G401.6 (cell line): ENCODE measurements at regions not wholly inside any gene's neighbourhood (a gene's known extent, or its start where the extent isn't known, plus 50 kb on each side); places are given as distances from the start of the nearest gene placed in this dataset.
"Not testable (repeated sequence)": the region's sequence is repeated elsewhere in the genome, so short reads cannot be mapped to it uniquely, and the experiment has no call there.

Source experiments
- FAIRE-seq: peaks from 2 replicates; lab custom pipeline; 2012; peaks lifted over from hg19 to GRCh38; lab: Jason Lieb, UNC

DNA sequence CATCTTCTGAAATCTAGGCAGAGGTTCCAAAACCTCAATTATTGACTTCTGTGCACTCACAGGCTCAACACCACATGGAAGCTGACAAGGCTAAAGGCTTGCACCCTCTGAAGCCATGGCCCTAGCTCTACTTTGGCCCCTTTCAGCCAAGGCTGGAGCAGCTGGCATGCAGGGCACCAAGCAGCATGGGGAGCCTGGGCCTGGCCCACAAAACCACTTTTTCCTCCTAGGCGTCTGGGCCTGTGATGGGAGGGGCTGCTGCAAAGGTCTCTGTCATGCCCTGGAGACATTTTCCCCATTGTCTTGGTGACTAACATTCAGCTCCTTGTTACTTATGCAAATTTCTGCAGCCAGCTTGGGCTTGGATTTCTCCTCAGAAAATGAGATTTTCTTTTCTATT is 123.5 kb upstream of the MEOX2 start:
- not testable (repeated sequence) for FAIRE-seq

- no peak for FAIRE-seq
Observed at GRCh38 chr7:15805891-15806290, 119.4 kb upstream of the MEOX2 start.

GRCh38 chr7:15802425-15802824 is 115.9 kb upstream of the MEOX2 start:
- no peak for FAIRE-seq

DNA sequence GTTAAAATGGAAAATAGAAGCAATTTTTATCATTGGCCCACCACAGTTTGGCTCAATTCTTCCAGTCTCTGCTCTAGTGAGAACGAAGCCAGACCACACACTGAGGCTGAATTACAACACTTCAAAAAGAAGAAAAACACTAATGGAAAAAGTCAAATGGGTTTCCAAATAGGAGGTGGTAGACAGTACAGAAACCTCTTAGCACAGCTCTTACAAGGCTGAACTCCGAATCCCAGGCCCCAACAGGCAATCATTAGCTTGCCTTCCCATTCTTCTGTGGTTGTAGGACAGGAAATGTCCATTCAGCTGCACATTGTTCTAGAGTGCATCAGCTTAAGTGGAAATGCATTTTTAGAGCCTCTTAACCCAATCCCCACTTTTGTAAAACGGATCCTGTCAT is 115.1 kb upstream of the MEOX2 start:
- no peak for FAIRE-seq

DNA sequence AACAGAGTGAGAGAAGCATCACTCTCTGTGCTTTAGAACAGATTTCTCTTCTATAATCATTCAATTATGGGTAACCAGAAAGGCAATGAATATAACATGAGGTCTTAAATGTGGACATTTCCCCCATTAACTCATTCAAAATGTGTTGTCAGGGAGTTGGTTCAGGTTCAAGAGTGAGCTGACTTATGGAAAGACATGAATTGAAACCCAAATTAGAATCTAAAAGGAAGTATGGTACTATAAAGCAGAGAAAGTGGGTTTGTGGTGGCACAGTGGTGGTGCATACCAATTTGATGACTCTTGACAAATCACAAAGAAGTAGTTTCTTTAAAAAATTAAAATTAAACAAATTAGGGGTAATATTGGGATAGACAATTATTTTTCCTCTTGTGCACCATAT is 114.6 kb upstream of the MEOX2 start:
- FAIRE-seq = no peak

GRCh38 chr7:15798081-15798480 is 111.6 kb upstream of the MEOX2 start:
- no peak for FAIRE-seq

GRCh38 chr7:15795393-15795792 is 108.9 kb upstream of the MEOX2 start:
- no peak for FAIRE-seq

- FAIRE-seq = no peak
Observed at GRCh38 chr7:15794801-15795200, 108.3 kb upstream of the MEOX2 start.

- no peak for FAIRE-seq
Observed at GRCh38 chr7:15784694-15785030, 98.2 kb upstream of the MEOX2 start.

DNA sequence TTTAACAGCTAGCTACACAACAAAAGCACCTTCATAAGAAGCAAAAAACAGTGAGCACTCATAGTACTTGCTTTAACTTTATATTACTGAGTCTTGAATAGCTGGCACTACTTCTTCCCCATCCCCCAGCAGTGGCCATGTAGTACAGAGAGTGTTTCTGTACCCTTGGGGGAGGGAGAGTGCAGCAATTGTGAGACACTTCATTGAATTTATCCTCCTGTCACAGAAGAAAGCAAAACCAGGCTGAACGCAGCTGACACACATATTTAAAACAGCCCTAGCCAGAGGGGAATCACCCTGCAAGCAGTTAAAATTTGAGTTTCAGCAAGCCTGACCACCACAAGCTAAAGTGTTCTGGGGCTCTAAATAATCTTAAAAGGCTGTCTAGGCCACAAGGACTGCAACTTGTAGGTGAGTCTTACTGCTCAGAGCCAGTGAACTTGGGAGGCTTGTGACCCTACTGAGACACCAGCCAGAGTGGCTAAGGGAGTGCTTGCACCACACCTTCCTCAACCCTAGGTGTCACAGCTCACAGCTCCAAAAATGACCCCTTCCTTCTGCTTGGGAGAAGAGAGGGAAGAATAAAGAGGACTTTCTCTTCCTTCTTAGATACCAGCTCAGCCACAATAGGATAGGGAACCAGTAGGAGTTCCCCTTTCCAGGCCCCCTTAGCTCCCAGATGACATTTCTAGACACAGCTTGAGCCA is 97.7 kb upstream of the MEOX2 start:
- FAIRE-seq = no peak

- FAIRE-seq = no peak
Observed at GRCh38 chr7:15782656-15783055, 96.2 kb upstream of the MEOX2 start.

- FAIRE-seq = no peak
Observed at GRCh38 chr7:15781944-15782343, 95.5 kb upstream of the MEOX2 start.

- no peak for FAIRE-seq
Observed at GRCh38 chr7:15780271-15780670, 93.8 kb upstream of the MEOX2 start.

DNA sequence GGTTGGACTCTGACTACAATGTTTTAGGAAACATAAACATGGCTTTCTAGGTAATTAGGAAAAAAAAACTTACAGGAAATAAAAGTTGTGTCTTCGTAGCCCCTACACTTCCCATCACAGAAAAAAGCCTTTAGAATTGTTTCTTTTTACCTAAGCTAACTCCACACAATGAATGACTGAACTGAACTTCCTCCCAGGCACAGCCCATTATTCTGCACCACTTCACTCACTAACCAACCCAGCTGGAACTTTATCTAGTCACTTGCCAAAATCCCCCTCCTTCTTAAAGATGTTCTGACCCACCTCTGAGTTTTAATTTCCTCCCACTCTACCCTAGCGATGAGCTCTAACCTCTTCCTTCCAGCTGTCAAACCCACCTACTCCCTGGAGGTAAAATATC is 91.7 kb upstream of the MEOX2 start:
- no peak for FAIRE-seq

- FAIRE-seq = no peak
Observed at GRCh38 chr7:15765753-15766152, 79.3 kb upstream of the MEOX2 start.

- no peak for FAIRE-seq
Observed at GRCh38 chr7:15764851-15765382, 78.4 kb upstream of the MEOX2 start.

DNA sequence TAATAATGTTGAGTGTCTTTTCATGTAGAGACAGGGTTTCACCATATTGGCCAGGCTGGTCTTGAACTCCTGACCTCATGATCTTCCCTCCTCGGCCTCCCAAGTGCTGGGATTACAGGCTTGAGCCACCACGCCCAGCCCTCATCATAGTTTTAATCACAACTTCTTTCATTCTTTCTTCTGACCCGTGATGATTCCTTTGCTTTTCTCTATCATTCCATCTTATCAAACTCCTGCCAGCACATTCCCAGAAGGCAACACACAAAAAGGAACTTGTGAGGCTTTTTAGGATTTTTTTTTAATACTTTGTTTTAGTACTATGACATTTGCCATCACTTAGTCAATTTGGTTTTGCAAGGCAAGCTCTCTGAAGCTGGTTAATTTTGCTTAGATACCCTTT is 77.5 kb upstream of the MEOX2 start:
- FAIRE-seq = no peak

GRCh38 chr7:15757041-15758000 is 70.8 kb upstream of the MEOX2 start:
- no peak for FAIRE-seq

- no peak for FAIRE-seq
Observed at GRCh38 chr7:15755061-15755460, 68.6 kb upstream of the MEOX2 start.

- FAIRE-seq = no peak
Observed at GRCh38 chr7:15753887-15754579, 67.5 kb upstream of the MEOX2 start.

DNA sequence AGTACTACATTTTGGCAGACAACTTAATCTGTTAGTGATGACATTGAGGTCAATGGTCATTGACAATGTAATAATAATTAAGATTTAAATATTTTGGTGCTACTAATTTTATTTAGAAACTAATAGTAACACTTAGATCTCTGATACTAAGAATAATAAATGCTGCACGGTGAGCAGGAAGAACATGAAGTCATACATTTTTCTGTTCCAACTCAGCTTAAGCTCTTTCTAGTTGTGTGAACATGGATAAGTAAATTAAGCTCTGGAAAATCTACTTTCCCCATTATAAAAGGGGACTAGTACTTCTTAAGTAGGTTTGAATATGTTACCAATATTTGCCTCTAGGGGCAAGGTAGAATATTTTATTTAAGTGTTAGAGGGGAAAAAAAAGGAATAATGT is 65.9 kb upstream of the MEOX2 start:
- no peak for FAIRE-seq

DNA sequence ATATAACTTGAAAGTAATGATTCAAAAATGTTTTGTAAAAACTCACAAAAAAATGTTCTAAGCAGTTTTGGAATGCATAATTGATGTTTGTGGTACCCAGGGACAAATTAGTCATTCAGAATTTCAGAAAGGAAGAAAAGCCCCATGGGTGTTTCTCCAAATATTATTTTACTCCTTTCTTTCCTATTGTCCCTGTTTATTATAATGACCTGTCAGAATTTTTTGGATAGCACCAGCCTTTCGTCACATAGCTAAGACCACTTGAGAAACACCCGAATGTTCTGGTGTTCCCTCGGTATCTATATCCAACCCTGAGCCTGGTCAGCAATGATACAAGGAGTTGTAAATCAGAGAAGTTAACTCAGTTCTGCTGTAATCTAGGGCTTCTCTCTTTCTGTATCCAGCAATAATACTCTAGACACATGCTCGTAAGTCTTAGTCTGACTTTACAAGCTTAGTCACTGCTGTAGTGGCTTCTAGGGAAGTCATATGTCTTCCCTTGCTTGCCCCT is 64.8 kb upstream of the MEOX2 start:
- no peak for FAIRE-seq

GRCh38 chr7:15750727-15751126 is 64.2 kb upstream of the MEOX2 start:
- FAIRE-seq = no peak
